ENCODE measurements at regions not wholly inside any gene's neighbourhood (a gene's known extent, or its start where the extent isn't known, plus 50 kb on each side); places are given as distances from the start of the nearest gene placed in this dataset.
"Not testable (repeated sequence)": the region's sequence is repeated elsewhere in the genome, so short reads cannot be mapped to it uniquely, and the experiment has no call there.

- not testable (repeated sequence) for DNase-seq (ENCODE audit: low read depth in 4 of 4, low spot score in 2 of 4)
Measured at GRCh38 chr2:156254637-156255067, 77.9 kb downstream of the NR4A2 start.

- DNase-seq (ENCODE audit: low read depth in 4 of 4, low spot score in 2 of 4): no peak
Measured at GRCh38 chr2:156253765-156254164, 78.8 kb downstream of the NR4A2 start.

GRCh38 chr2:156242874-156243273 lies 89.6 kb downstream of the NR4A2 start:
- no peak for DNase-seq (ENCODE audit: low read depth in 4 of 4, low spot score in 2 of 4)

- no peak for DNase-seq (ENCODE audit: low read depth in 4 of 4, low spot score in 2 of 4)
Measured at GRCh38 chr2:156237558-156237957, 95.0 kb downstream of the NR4A2 start.

GRCh38 chr2:156229724-156230362 lies 102.7 kb downstream of the NR4A2 start:
- no peak for DNase-seq (ENCODE audit: low read depth in 4 of 4, low spot score in 2 of 4)

GRCh38 chr2:156223328-156223727 lies 109.2 kb downstream of the NR4A2 start:
- DNase-seq (ENCODE audit: low read depth in 4 of 4, low spot score in 2 of 4): not testable (repeated sequence)

- no peak for DNase-seq (ENCODE audit: low read depth in 4 of 4, low spot score in 2 of 4)
Measured at GRCh38 chr2:156221703-156222102, 110.8 kb downstream of the NR4A2 start.

GRCh38 chr2:156219491-156220100 lies 112.9 kb downstream of the NR4A2 start:
- no peak for DNase-seq (ENCODE audit: low read depth in 4 of 4, low spot score in 2 of 4)

- DNase-seq (ENCODE audit: low read depth in 4 of 4, low spot score in 2 of 4): no peak
Measured at GRCh38 chr2:156215656-156216055, 116.9 kb downstream of the NR4A2 start.

GRCh38 chr2:156211318-156211717 lies 121.2 kb downstream of the NR4A2 start:
- DNase-seq (ENCODE audit: low read depth in 4 of 4, low spot score in 2 of 4): no peak

GRCh38 chr2:156206355-156206754 lies 126.2 kb downstream of the NR4A2 start:
- no peak for DNase-seq (ENCODE audit: low read depth in 4 of 4, low spot score in 2 of 4)

- DNase-seq (ENCODE audit: low read depth in 4 of 4, low spot score in 2 of 4): no peak
Measured at GRCh38 chr2:156199588-156199987, 132.9 kb downstream of the NR4A2 start.

- DNase-seq (ENCODE audit: low read depth in 4 of 4, low spot score in 2 of 4): no peak
Measured at GRCh38 chr2:156196031-156196430, 136.5 kb downstream of the NR4A2 start.

- DNase-seq (ENCODE audit: low read depth in 4 of 4, low spot score in 2 of 4): no peak
Measured at GRCh38 chr2:156192468-156192867, 140.1 kb downstream of the NR4A2 start.

- DNase-seq (ENCODE audit: low read depth in 4 of 4, low spot score in 2 of 4): no peak
Measured at GRCh38 chr2:156191527-156191926, 141.0 kb downstream of the NR4A2 start.

- DNase-seq (ENCODE audit: low read depth in 4 of 4, low spot score in 2 of 4): no peak
Measured at GRCh38 chr2:156190517-156190916, 142.0 kb downstream of the NR4A2 start.

GRCh38 chr2:156189584-156189983 lies 142.9 kb downstream of the NR4A2 start:
- no peak for DNase-seq (ENCODE audit: low read depth in 4 of 4, low spot score in 2 of 4)

- DNase-seq (ENCODE audit: low read depth in 4 of 4, low spot score in 2 of 4): no peak
Measured at GRCh38 chr2:156189143-156189542, 143.4 kb downstream of the NR4A2 start.

- DNase-seq (ENCODE audit: low read depth in 4 of 4, low spot score in 2 of 4): peak in 3 of 4 donors; percentile 10 to 39 (median 15)
Measured at GRCh38 chr2:156182132-156182531, 150.4 kb downstream of the NR4A2 start.

GRCh38 chr2:156181208-156181607 lies 151.3 kb downstream of the NR4A2 start:
- DNase-seq (ENCODE audit: low read depth in 4 of 4, low spot score in 2 of 4): no peak

- DNase-seq (ENCODE audit: low read depth in 4 of 4, low spot score in 2 of 4): no peak
Measured at GRCh38 chr2:156177654-156178053, 154.9 kb downstream of the NR4A2 start.

GRCh38 chr2:156175946-156176345 lies 156.6 kb downstream of the NR4A2 start:
- DNase-seq (ENCODE audit: low read depth in 4 of 4, low spot score in 2 of 4): no peak
